Loucy (cell line): ENCODE measurements at regions not wholly inside any gene's neighbourhood (a gene's known extent, or its start where the extent isn't known, plus 50 kb on each side); places are given as distances from the start of the nearest gene placed in this dataset.
"Not testable (repeated sequence)": the region's sequence is repeated elsewhere in the genome, so short reads cannot be mapped to it uniquely, and the experiment has no call there.

Source experiments
- H2AFZ ChIP-seq: fragments of 200-600 bp; sonication (generic); 2 replicates; pipeline ENCODE4 v1.6.0; 2016; ENCODE audit warnings: antibody characterized with exemption, mild to moderate bottlenecking, low read length, moderate library complexity
- H3F3A ChIP-seq: fragments of 200-600 bp; 2 replicates; pipeline ENCODE4 v1.6.0; 2016; ENCODE audit warnings: antibody characterized with exemption, low read depth, mild to moderate bottlenecking
- H3K27me3 ChIP-seq: fragments of 200-600 bp; sonication (generic); 2 replicates; pipeline ENCODE4 v1.6.1; 2014; ENCODE audit warnings: low read length, mild to moderate bottlenecking; ENCODE audit not compliant: insufficient read depth, poor library complexity, severe bottlenecking
- H3K36me3 ChIP-seq: fragments of 200-600 bp; sonication (generic); 2 replicates; pipeline ENCODE4 v1.6.1; 2016; ENCODE audit warnings: low read length; ENCODE audit not compliant: insufficient read depth
- H3K4me1 ChIP-seq: fragments of 200-600 bp; sonication (generic); 2 replicates; pipeline ENCODE4 v1.5.1; 2014; ENCODE audit warnings: low read length, mild to moderate bottlenecking; ENCODE audit not compliant: insufficient read depth, poor library complexity, severe bottlenecking
- H3K4me2 ChIP-seq: fragments of 200-600 bp; sonication (generic); 2 replicates; pipeline ENCODE4 v1.6.0; 2014; ENCODE audit warnings: antibody characterized with exemption, low read length, low read depth, mild to moderate bottlenecking; ENCODE audit not compliant: poor library complexity, severe bottlenecking
- H3K4me3 ChIP-seq: fragments of 200-600 bp; sonication (generic); 2 replicates; pipeline ENCODE4 v1.5.1; 2014; ENCODE audit warnings: low read length, mild to moderate bottlenecking, mixed read lengths; ENCODE audit not compliant: poor library complexity, severe bottlenecking
- H3K79me2 ChIP-seq: fragments of 200-600 bp; sonication (generic); 2 replicates; pipeline ENCODE4 v1.6.1; 2014; ENCODE audit warnings: low read length; ENCODE audit not compliant: insufficient read depth
- H3K9ac ChIP-seq: fragments of 200-600 bp; sonication (generic); 2 replicates; pipeline ENCODE4 v1.6.0; 2014; ENCODE audit warnings: mild to moderate bottlenecking, low read depth, low read length, moderate library complexity; ENCODE audit not compliant: poor library complexity, severe bottlenecking
- H3K9me2 ChIP-seq: fragments of 200-600 bp; sonication (generic); replicated peaks from 2 replicates; pipeline ENCODE4 v1.6.1; 2016; ENCODE audit warnings: low read depth, low read length, mixed read lengths
- H3K9me3 ChIP-seq: fragments of 200-600 bp; sonication (generic); 2 replicates; pipeline ENCODE4 v1.6.1; 2014; ENCODE audit warnings: mild to moderate bottlenecking, antibody characterized with exemption, low read length, low read depth; ENCODE audit not compliant: insufficient read depth
- H4K20me1 ChIP-seq: fragments of 200-600 bp; sonication (generic); 2 replicates; pipeline ENCODE4 v1.6.0; 2014; ENCODE audit warnings: antibody characterized with exemption, low read length, mild to moderate bottlenecking; ENCODE audit not compliant: insufficient read depth, poor library complexity, severe bottlenecking
- CTCF ChIP-seq: fragments of 200-600 bp; sonication (generic); conservative IDR thresholded peaks from 2 replicates; pipeline ENCODE4 v1.5.1; 2014; ENCODE audit warnings: mild to moderate bottlenecking, antibody characterized with exemption, low read length
- EZH2phosphoT487 ChIP-seq: fragments of 200-600 bp; IDR thresholded peaks from 2 replicates; pipeline ENCODE4 v1.6.1; 2018; ENCODE audit warnings: antibody characterized with exemption, mild to moderate bottlenecking, moderate library complexity, borderline replicate concordance

- no peaks in the 10 kb centered on the region for H3K9me3 ChIP-seq
- H3K9me2 ChIP-seq = no peaks in the 10 kb centered on the region
- H4K20me1 ChIP-seq = no peaks in the 10 kb centered on the region
- no peaks in the 10 kb centered on the region for H3K4me1 ChIP-seq
- no peak overlapping the region for H3K4me2 ChIP-seq
- H3F3A ChIP-seq = no peaks in the 10 kb centered on the region; the same call in 1 of the 2 replicates
- no peak overlapping the region for H2AFZ ChIP-seq
- H3K9ac ChIP-seq = no peak overlapping the region
- no peak overlapping the region for H3K4me3 ChIP-seq
- H3K36me3 ChIP-seq = peaks cover 13% of the 10 kb centered on the region
- no peaks in the 10 kb centered on the region for H3K79me2 ChIP-seq
- no peaks in the 10 kb centered on the region for H3K27me3 ChIP-seq
- no peak for TF ChIP-seq CTCF
- no peak for TF ChIP-seq EZH2phosphoT487
Observed at GRCh38 chr15:99823346-99823745, 90.1 kb upstream of the LYSMD4 start.

GRCh38 chr15:99819981-99820718, 86.9 kb upstream of the LYSMD4 start:
- peaks cover 22% of the 10 kb centered on the region for H3K36me3 ChIP-seq
- no peaks in the 10 kb centered on the region; the same call in 1 of the 2 replicates for H3F3A ChIP-seq
- H3K27me3 ChIP-seq = no peaks in the 10 kb centered on the region
- no peaks in the 10 kb centered on the region for H3K4me1 ChIP-seq
- no peaks in the 10 kb centered on the region for H3K79me2 ChIP-seq
- H4K20me1 ChIP-seq = no peaks in the 10 kb centered on the region
- H3K9me2 ChIP-seq = no peaks in the 10 kb centered on the region
- TF ChIP-seq EZH2phosphoT487 (no peak), CTCF (no peak)
- no peak overlapping the region for H3K4me2 ChIP-seq
- H3K4me3 ChIP-seq = no peak overlapping the region
- no peaks in the 10 kb centered on the region for H3K9me3 ChIP-seq
- no peak overlapping the region for H2AFZ ChIP-seq
- no peak overlapping the region for H3K9ac ChIP-seq

DNA sequence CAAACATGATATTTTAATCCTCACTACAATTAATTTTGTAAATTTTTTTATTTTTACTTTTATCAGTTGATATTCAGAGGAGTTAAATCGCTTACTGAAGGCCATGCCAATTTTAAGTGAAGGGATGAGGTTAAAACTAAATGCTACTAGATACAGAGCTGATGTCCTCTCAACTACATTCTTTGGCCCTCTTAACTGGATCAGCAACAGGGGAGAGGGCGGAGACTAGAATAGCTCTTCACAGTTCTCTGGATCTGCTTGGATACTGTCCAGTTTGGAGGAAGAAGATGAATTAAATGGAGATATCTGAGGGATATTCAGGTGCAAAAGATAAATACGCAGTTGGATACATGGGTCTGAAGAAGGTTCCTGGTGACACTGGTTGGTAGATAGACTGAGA, 85.6 kb upstream of the LYSMD4 start:
- H4K20me1 ChIP-seq = no peaks in the 10 kb centered on the region
- H3K79me2 ChIP-seq = no peaks in the 10 kb centered on the region
- H3K4me2 ChIP-seq = no peak overlapping the region
- H3K27me3 ChIP-seq = no peaks in the 10 kb centered on the region
- peaks cover 26% of the 10 kb centered on the region for H3K36me3 ChIP-seq
- no peak overlapping the region for H3K9ac ChIP-seq
- no peak overlapping the region for H3K4me3 ChIP-seq
- H3F3A ChIP-seq = no peaks in the 10 kb centered on the region; the same call in 1 of the 2 replicates
- no peaks in the 10 kb centered on the region for H3K9me2 ChIP-seq
- no peak overlapping the region for H2AFZ ChIP-seq
- H3K4me1 ChIP-seq = no peaks in the 10 kb centered on the region
- H3K9me3 ChIP-seq = no peaks in the 10 kb centered on the region
- TF ChIP-seq CTCF (no peak), EZH2phosphoT487 (no peak)

- H3K27me3 ChIP-seq, H3F3A ChIP-seq, H3K4me1 ChIP-seq, H3K4me2 ChIP-seq, H4K20me1 ChIP-seq, H3K9me3 ChIP-seq, H3K9ac ChIP-seq, H3K9me2 ChIP-seq, H3K4me3 ChIP-seq, H2AFZ ChIP-seq, H3K79me2 ChIP-seq: not testable (repeated sequence)
- H3K36me3 ChIP-seq = peaks cover 28% of the 10 kb centered on the region; the same call in 1 of the 2 replicates
Observed at GRCh38 chr15:99816862-99817261, 83.6 kb upstream of the LYSMD4 start.

GRCh38 chr15:99810663-99811062, 77.4 kb upstream of the LYSMD4 start:
- H3K9me3 ChIP-seq, H3F3A ChIP-seq, H3K27me3 ChIP-seq, H2AFZ ChIP-seq, H3K9me2 ChIP-seq: not testable (repeated sequence)
- Histone ChIP-seq H3K9ac (peak overlapping the region; percentile 46), H3K4me1 (peaks cover 12% of the 10 kb centered on the region), H3K4me2 (peak overlapping the region; percentile 72), H3K4me3 (peak overlapping the region; percentile 61), H3K36me3 (peaks cover 15% of the 10 kb centered on the region; the same call in 1 of the 2 replicates), H4K20me1 (peaks cover 11% of the 10 kb centered on the region), H3K79me2 (peaks cover 23% of the 10 kb centered on the region; the same call in 1 of the 2 replicates)
